ENCODE measurements at regions not wholly inside any gene's neighbourhood (a gene's known extent, or its start where the extent isn't known, plus 50 kb on each side); places are given as distances from the start of the nearest gene placed in this dataset.
"Not testable (repeated sequence)": the region's sequence is repeated elsewhere in the genome, so short reads cannot be mapped to it uniquely, and the experiment has no call there.

- no peak for TF ChIP-seq ZFX (IDR thresholded peaks at IDR 0.05; ENCODE audit: borderline replicate concordance)
- no peak for TF ChIP-seq CTCF (IDR thresholded peaks at IDR 0.05)
- no peak overlapping the region for H3K27ac ChIP-seq
These were observed 68.5 kb downstream of the RGS2 start for GRCh38 chr1:192877283-192877886.

- TF ChIP-seq ZFX (IDR thresholded peaks at IDR 0.05; ENCODE audit: borderline replicate concordance) (no peak), CTCF (IDR thresholded peaks at IDR 0.05) (no peak)
- H3K27ac ChIP-seq: no peak overlapping the region
These were observed 69.4 kb downstream of the RGS2 start for GRCh38 chr1:192878249-192878648.

- no peak for TF ChIP-seq ZFX (IDR thresholded peaks at IDR 0.05; ENCODE audit: borderline replicate concordance)
- TF ChIP-seq CTCF (IDR thresholded peaks at IDR 0.05): no peak
- H3K27ac ChIP-seq: no peak overlapping the region
These were observed 70.6 kb downstream of the RGS2 start for GRCh38 chr1:192879406-192879805.

GRCh38 chr1:192880231-192880630 lies 71.4 kb downstream of the RGS2 start:
- TF ChIP-seq CTCF (IDR thresholded peaks at IDR 0.05) (no peak), ZFX (IDR thresholded peaks at IDR 0.05; ENCODE audit: borderline replicate concordance) (no peak)
- no peak overlapping the region for H3K27ac ChIP-seq

GRCh38 chr1:192884241-192884640 lies 75.4 kb downstream of the RGS2 start:
- no peak overlapping the region for H3K27ac ChIP-seq
- TF ChIP-seq CTCF (IDR thresholded peaks at IDR 0.05) (no peak), ZFX (IDR thresholded peaks at IDR 0.05; ENCODE audit: borderline replicate concordance) (no peak)

- not testable (repeated sequence) for H3K27ac ChIP-seq
These were observed 76.5 kb downstream of the RGS2 start for GRCh38 chr1:192885387-192885786.

- TF ChIP-seq ZFX (IDR thresholded peaks at IDR 0.05; ENCODE audit: borderline replicate concordance) (no peak), CTCF (IDR thresholded peaks at IDR 0.05) (no peak)
- no peak overlapping the region for H3K27ac ChIP-seq
These were observed 78.6 kb downstream of the RGS2 start for GRCh38 chr1:192887426-192887825.

- TF ChIP-seq CTCF (IDR thresholded peaks at IDR 0.05): no peak
- no peak for TF ChIP-seq ZFX (IDR thresholded peaks at IDR 0.05; ENCODE audit: borderline replicate concordance)
- H3K27ac ChIP-seq: no peak overlapping the region
These were observed 79.7 kb downstream of the RGS2 start for GRCh38 chr1:192888574-192888973.
